Spleen (tissue), 11 donors: ENCODE measurements at regions not wholly inside any gene's neighbourhood (a gene's known extent, or its start where the extent isn't known, plus 50 kb on each side); places are given as distances from the start of the nearest gene placed in this dataset.

Experiments
- DNase-seq: peaks from one replicate; pipeline ENCODE4 v3.0.0-alpha.2; 2020
- H3K27ac ChIP-seq, 8 donors: fragments of 200-600 bp; sonication (generic) in 7 of 8; 1 replicate in 4 of 8; 2 replicates in 4 of 8; pipeline versions ENCODE4 v1.5.0 to v1.8.0; 2016 to 2021; ENCODE audit warnings: inconsistent platforms in 4 of 8, mild to moderate bottlenecking in 4 of 8, moderate library complexity in 1 of 8
- H3K27me3 ChIP-seq, 7 donors: fragments of 200-600 bp; sonication (generic) in 6 of 7; replicated peaks in 1 of 7; 1 replicate in 4 of 7; 2 replicates in 3 of 7; pipeline versions ENCODE4 v1.5.0 to v1.8.0; 2016 to 2021; ENCODE audit warnings: inconsistent platforms in 3 of 7, mild to moderate bottlenecking in 1 of 7
- H3K36me3 ChIP-seq, 6 donors: fragments of 200-600 bp; sonication (generic) in 5 of 6; 1 replicate in 4 of 6; 2 replicates in 2 of 6; pipeline versions ENCODE4 v1.5.0 to v1.8.0; 2016 to 2021; ENCODE audit warnings: inconsistent platforms in 2 of 6
- H3K4me1 ChIP-seq, 6 donors: fragments of 200-600 bp; sonication (generic) in 5 of 6; 1 replicate in 3 of 6; 2 replicates in 3 of 6; pipeline versions ENCODE4 v1.5.0 to v1.8.0; 2016 to 2021; ENCODE audit warnings: inconsistent platforms in 3 of 6
- H3K4me3 ChIP-seq, 8 donors: fragments of 200-600 bp; sonication (generic) in 7 of 8; 1 replicate in 4 of 8; 2 replicates in 4 of 8; pipeline versions ENCODE4 v1.5.0 to v1.8.0; 2016 to 2021; ENCODE audit warnings: inconsistent platforms in 4 of 8, mild to moderate bottlenecking in 4 of 8, moderate library complexity in 2 of 8
- H3K9me3 ChIP-seq, 8 donors: fragments of 200-600 bp; sonication (generic) in 7 of 8; 1 replicate in 4 of 8; 2 replicates in 4 of 8; pipeline versions ENCODE4 v1.5.0 to v1.8.0; 2016 to 2021; ENCODE audit warnings: inconsistent platforms in 4 of 8
- CTCF ChIP-seq, 11 experiments: fragments of 200-600 bp in 7 of 11; fragments of 450-650 bp in 4 of 11; sonication (generic) in 4 of 11; IDR thresholded peaks in 8 of 11; conservative IDR thresholded peaks in 3 of 11; 1 replicate in 7 of 11; 2 replicates in 4 of 11; pipeline versions ENCODE4 v1.4.0 to v1.8.0; 2016 to 2021; ENCODE audit warnings: antibody characterized with exemption in 11 of 11, inconsistent platforms in 4 of 11, mild to moderate bottlenecking in 1 of 11
- POLR2A ChIP-seq, 3 donors: fragments of 450-650 bp; IDR thresholded peaks; one replicate each; pipeline ENCODE4 v1.5.1; 2017; ENCODE audit warnings: antibody characterized with exemption in 3 of 3, mild to moderate bottlenecking in 1 of 3
- POLR2AphosphoS5 ChIP-seq, 3 donors: sonication (generic); formaldehyde crosslinking; IDR thresholded peaks; one replicate each; pipeline ENCODE4 v1.5.1; 2017; ENCODE audit warnings: antibody characterized with exemption in 3 of 3
- WGBS, 5 donors: extraction: QIAGEN DNeasy Blood & Tissue Kit in 3 of 5; methylation state at CpG; one replicate each; pipeline versions ENCODE4 v1.1.5 to v1.1.7; 2013 to 2018; 5-methylcytosine and 5-hydroxymethylcytosine counted together
- intact Hi-C: fragments of 100-400 bp; cut with DNase I; formaldehyde crosslinking; loops from one replicate; pipeline ENCODE4 v1.15.0; 2023; ENCODE audit warnings: low total_unique reads
- donor health status: healthy with polysubstance abuse.
- donor health status: DM: no; HTN: no; CAD: no; lungs with moderate emphysema.
- donor health status: DM: no; HTN: no; CAD: no.
- donor health status: Bipolar disorder and iron deficiency.
- donor health status: healthy.
- donor health status: DM: no; HTN: no; CAD: no.
- donor health status: DM: yes; HTN: yes; CAD: no.

GRCh38 chr5:173529861-173530260 is 86.6 kb downstream of the BOD1 start:
- no peak overlapping the region for H3K4me3 ChIP-seq
- WGBS, 5 donors: 70 to 87% (median 82%) methylated on average over 3 of the region's 3 CpGs
- H3K4me1 ChIP-seq: no peaks in the 10 kb centered on the region
- H3K27ac ChIP-seq: no peak overlapping the region
- H3K36me3 ChIP-seq: no peaks in the 10 kb centered on the region
- intact Hi-C loops: no loop called here
- TF ChIP-seq CTCF (IDR thresholded peaks at IDR 0.05 in 8 of 11, conservative IDR thresholded peaks at IDR 0.05 in 3 of 11): no peak
- no peak for TF ChIP-seq POLR2AphosphoS5 (IDR thresholded peaks at IDR 0.05)
- TF ChIP-seq POLR2A (IDR thresholded peaks at IDR 0.05): no peak
- no peaks in the 10 kb centered on the region for H3K9me3 ChIP-seq
- no peak for DNase-seq
- H3K27me3 ChIP-seq: peaks cover 0 to 23% (median 0%) of the 10 kb centered on the region in 7 donors

- no peak overlapping the region for H3K4me3 ChIP-seq
- no peak for TF ChIP-seq CTCF (IDR thresholded peaks at IDR 0.05 in 8 of 11, conservative IDR thresholded peaks at IDR 0.05 in 3 of 11)
- no peak for TF ChIP-seq POLR2A (IDR thresholded peaks at IDR 0.05)
- no peak for TF ChIP-seq POLR2AphosphoS5 (IDR thresholded peaks at IDR 0.05)
- H3K4me1 ChIP-seq: no peaks in the 10 kb centered on the region
- 82 to 89% (median 86%) methylated on average over 8 to 9 of the region's 9 CpGs for WGBS, 5 donors
- no peaks in the 10 kb centered on the region for H3K9me3 ChIP-seq
- DNase-seq: no peak
- intact Hi-C loops: no loop called here
- H3K36me3 ChIP-seq: no peaks in the 10 kb centered on the region
- H3K27me3 ChIP-seq: peaks cover 0 to 23% (median 0%) of the 10 kb centered on the region in 7 donors
- H3K27ac ChIP-seq: no peak overlapping the region
Measured at GRCh38 chr5:173527671-173528070, 88.8 kb downstream of the BOD1 start.

DNA sequence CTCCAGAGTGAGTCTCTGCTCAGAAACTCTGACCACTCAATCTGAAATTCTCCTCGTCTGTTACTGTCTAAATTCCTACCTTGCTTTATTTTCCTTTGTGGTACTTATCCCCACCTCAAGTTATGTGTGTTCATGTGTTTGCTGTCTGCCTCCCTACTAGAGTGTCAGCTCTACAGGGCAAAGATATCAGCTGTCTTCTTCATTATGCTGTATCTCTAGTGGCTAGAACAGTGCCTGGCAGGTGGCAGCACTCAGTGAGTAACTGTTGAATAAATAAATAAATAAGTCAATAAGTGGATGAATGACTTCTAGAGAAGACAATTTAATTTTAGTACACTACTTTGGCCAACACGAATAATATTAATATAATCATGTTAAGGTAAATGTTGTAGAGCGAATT is 92.3 kb downstream of the BOD1 start:
- Histone ChIP-seq H3K27ac (no peak overlapping the region), H3K36me3 (no peaks in the 10 kb centered on the region), H3K9me3 (peaks cover 0 to 25% (median 9%) of the 10 kb centered on the region in 8 donors), H3K4me1 (no peaks in the 10 kb centered on the region), H3K27me3 (peaks cover 0 to 41% (median 0%) of the 10 kb centered on the region in 7 donors), H3K4me3 (no peak overlapping the region)
- no peak for TF ChIP-seq POLR2AphosphoS5 (IDR thresholded peaks at IDR 0.05)
- TF ChIP-seq CTCF (IDR thresholded peaks at IDR 0.05 in 8 of 11, conservative IDR thresholded peaks at IDR 0.05 in 3 of 11): no peak
- no peak for TF ChIP-seq POLR2A (IDR thresholded peaks at IDR 0.05)
- DNase-seq: no peak
- 74 to 85% (median 76%) methylated on average over 3 of the region's 3 CpGs for WGBS, 5 donors
- intact Hi-C loops: no loop called here

GRCh38 chr5:173523388-173523787 is 93.1 kb downstream of the BOD1 start:
- Histone ChIP-seq H3K27ac (no peak overlapping the region), H3K27me3 (peaks cover 0 to 45% (median 0%) of the 10 kb centered on the region in 7 donors), H3K9me3 (peaks cover 0 to 25% (median 9%) of the 10 kb centered on the region in 8 donors), H3K4me3 (no peak overlapping the region), H3K4me1 (no peaks in the 10 kb centered on the region), H3K36me3 (no peaks in the 10 kb centered on the region)
- WGBS, 5 donors: 61 to 73% (median 64%) methylated on average over 2 of the region's 2 CpGs
- DNase-seq: no peak
- TF ChIP-seq POLR2AphosphoS5 (IDR thresholded peaks at IDR 0.05) (no peak), CTCF (IDR thresholded peaks at IDR 0.05 in 8 of 11, conservative IDR thresholded peaks at IDR 0.05 in 3 of 11) (no peak), POLR2A (IDR thresholded peaks at IDR 0.05) (no peak)
- intact Hi-C loops: no loop called here
